GM19328 (cell line): ENCODE measurements at regions not wholly inside any gene's neighbourhood (a gene's known extent, or its start where the extent isn't known, plus 50 kb on each side); places are given as distances from the start of the nearest gene placed in this dataset.

Source experiments
- ATAC-seq: cut with Tn5 transposase; IDR thresholded peaks from one replicate; pipeline ENCODE4 v1.9.1; 2021; ENCODE audit warnings: mild to moderate bottlenecking, moderate library complexity; ENCODE audit not compliant: unreplicated experiment

- ATAC-seq, result no peak
These were observed 178.1 kb upstream of the VEGFC start for GRCh38 chr4:176970853-176971252.

- ATAC-seq, result no peak
These were observed 178.9 kb upstream of the VEGFC start for GRCh38 chr4:176971576-176972115.

- no peak for ATAC-seq
These were observed 186.7 kb upstream of the VEGFC start for GRCh38 chr4:176979416-176979815.

GRCh38 chr4:176981074-176981473, 188.4 kb upstream of the VEGFC start:
- no peak for ATAC-seq

GRCh38 chr4:176981551-176981950, 188.8 kb upstream of the VEGFC start:
- no peak for ATAC-seq

- ATAC-seq, result no peak
These were observed 195.5 kb upstream of the VEGFC start for GRCh38 chr4:176988226-176988625.

GRCh38 chr4:176989186-176989585, 196.5 kb upstream of the VEGFC start:
- no peak for ATAC-seq

GRCh38 chr4:176999935-177000543, 207.3 kb upstream of the VEGFC start:
- no peak for ATAC-seq

- ATAC-seq, result no peak
These were observed 208.8 kb upstream of the VEGFC start for GRCh38 chr4:177001271-177002175.

- ATAC-seq, result no peak
These were observed 213.0 kb upstream of the VEGFC start for GRCh38 chr4:177005674-177006230.

GRCh38 chr4:177006331-177006730, 213.6 kb upstream of the VEGFC start:
- no peak for ATAC-seq

GRCh38 chr4:177008071-177008835, 215.5 kb upstream of the VEGFC start:
- no peak for ATAC-seq

GRCh38 chr4:177008836-177009501, 216.2 kb upstream of the VEGFC start:
- no peak for ATAC-seq

- no peak for ATAC-seq
These were observed 217.7 kb upstream of the VEGFC start for GRCh38 chr4:177010418-177010817.

- no peak for ATAC-seq
These were observed 220.3 kb upstream of the VEGFC start for GRCh38 chr4:177012918-177013545.

- ATAC-seq, result no peak
These were observed 223.9 kb upstream of the VEGFC start for GRCh38 chr4:177016541-177017141.

GRCh38 chr4:177023951-177024350, 231.2 kb upstream of the VEGFC start:
- ATAC-seq, result no peak

- ATAC-seq, result no peak
These were observed 239.6 kb upstream of the VEGFC start for GRCh38 chr4:177032341-177032740.

- ATAC-seq, result no peak
These were observed 240.4 kb upstream of the VEGFC start for GRCh38 chr4:177033135-177033534.

GRCh38 chr4:177033632-177034031, 240.9 kb upstream of the VEGFC start:
- no peak for ATAC-seq
